ENCODE measurements at regions not wholly inside any gene's neighbourhood (a gene's known extent, or its start where the extent isn't known, plus 50 kb on each side); places are given as distances from the start of the nearest gene placed in this dataset.
A peak's percentile ranks its signal among the peaks of the same experiment; 100 is the strongest.
"Not testable (repeated sequence)": the region's sequence is repeated elsewhere in the genome, so short reads cannot be mapped to it uniquely, and the experiment has no call there.

DNA sequence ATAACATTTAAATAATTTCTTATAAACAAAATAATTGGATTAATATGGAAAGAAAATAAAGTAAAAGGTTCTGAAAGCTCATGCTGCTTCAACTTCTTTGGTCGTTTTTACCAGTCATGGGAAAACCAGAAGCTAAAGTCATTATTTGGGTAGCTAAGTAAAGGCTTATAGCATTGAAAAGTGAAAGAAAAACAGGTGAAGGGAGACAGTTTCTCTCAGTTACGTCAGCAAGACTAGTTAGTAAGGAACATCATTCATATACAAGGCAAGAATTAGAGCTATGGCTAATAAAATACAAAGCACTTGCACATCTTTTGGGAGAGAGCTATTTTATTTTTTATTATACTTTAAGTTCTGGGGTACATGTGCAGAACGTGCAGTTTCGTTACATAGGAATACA is 170.3 kb upstream of the SYT10 start:
- TF ChIP-seq, protein P1, sequence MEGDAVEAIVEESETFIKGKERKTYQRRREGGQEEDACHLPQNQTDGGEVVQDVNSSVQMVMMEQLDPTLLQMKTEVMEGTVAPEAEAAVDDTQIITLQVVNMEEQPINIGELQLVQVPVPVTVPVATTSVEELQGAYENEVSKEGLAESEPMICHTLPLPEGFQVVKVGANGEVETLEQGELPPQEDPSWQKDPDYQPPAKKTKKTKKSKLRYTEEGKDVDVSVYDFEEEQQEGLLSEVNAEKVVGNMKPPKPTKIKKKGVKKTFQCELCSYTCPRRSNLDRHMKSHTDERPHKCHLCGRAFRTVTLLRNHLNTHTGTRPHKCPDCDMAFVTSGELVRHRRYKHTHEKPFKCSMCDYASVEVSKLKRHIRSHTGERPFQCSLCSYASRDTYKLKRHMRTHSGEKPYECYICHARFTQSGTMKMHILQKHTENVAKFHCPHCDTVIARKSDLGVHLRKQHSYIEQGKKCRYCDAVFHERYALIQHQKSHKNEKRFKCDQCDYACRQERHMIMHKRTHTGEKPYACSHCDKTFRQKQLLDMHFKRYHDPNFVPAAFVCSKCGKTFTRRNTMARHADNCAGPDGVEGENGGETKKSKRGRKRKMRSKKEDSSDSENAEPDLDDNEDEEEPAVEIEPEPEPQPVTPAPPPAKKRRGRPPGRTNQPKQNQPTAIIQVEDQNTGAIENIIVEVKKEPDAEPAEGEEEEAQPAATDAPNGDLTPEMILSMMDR (conservative IDR thresholded peaks at IDR 0.05; ENCODE audit: low read depth, low read length), result no peak
- DNase-seq (ENCODE audit: low read depth), result no peak
- H3K4me3 ChIP-seq (ENCODE audit: low read length), result no peak overlapping the region

DNA sequence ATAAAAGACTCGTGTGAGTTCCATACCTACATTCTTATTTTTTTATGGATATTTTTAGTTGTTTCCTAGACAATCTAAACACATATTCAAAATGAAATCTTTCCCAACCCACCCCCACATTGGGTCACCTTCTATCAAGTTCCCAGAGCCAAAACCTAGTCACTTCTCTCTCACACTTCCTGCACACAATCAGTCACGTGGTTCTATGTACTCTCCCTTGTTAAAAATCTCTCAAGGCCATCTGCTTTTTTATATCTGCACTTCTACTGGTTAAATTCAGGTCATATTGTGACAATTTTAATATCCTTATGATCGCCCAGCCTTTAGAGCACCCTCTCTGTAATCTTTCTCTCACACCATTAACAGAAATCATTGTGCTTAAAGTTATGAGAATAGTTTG is 175.0 kb upstream of the SYT10 start:
- H3K4me3 ChIP-seq (ENCODE audit: low read length), result no peak overlapping the region
- TF ChIP-seq, protein P1 (conservative IDR thresholded peaks at IDR 0.05; ENCODE audit: low read depth, low read length), result no peak
- DNase-seq (ENCODE audit: low read depth), result no peak

DNA sequence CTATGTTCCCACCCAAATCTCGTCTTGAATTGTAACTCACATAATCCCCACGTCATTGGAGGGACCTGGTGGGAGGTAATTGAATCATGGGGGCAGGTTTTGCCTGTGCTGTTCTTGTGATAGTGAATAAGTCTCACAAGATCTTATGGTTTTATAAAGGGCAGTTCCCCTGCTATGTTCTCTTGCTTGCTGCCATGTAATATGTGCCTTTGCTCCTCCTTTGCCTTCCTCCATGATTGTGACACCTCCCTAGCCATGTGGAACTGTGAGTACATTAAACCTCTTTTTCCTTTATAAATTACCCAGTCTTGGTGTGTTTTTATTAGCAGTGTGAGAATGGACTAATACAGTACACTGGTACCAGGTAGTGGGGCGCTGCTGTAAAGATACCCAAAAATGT is 177.6 kb upstream of the SYT10 start:
- TF ChIP-seq, protein P1 (conservative IDR thresholded peaks at IDR 0.05; ENCODE audit: low read depth, low read length), result no peak
- no peak overlapping the region for H3K4me3 ChIP-seq (ENCODE audit: low read length)
- DNase-seq (ENCODE audit: low read depth), result no peak

DNA sequence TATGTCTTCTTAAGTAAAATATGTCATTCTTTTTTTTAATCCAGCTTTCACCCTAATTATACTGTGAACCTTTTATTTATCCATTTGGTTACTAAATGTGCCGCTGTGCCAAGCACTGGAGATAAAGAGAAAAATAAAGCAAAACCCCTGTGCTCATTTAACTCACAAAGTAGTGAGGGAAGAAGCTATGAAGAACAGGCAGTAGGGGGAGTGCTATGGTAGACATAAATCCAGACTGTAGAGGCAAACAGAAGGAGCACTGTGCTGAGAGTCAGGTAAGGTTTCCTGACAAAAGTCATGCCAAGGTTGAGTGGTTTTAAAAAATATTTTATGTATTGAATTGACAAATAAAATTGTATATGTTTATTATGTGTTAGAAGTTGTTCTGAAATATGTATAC is 188.5 kb upstream of the SYT10 start:
- TF ChIP-seq, protein P1 (conservative IDR thresholded peaks at IDR 0.05; ENCODE audit: low read depth, low read length), result peak; percentile 30
- H3K4me3 ChIP-seq (ENCODE audit: low read length), result no peak overlapping the region
- DNase-seq (ENCODE audit: low read depth), result no peak

DNA sequence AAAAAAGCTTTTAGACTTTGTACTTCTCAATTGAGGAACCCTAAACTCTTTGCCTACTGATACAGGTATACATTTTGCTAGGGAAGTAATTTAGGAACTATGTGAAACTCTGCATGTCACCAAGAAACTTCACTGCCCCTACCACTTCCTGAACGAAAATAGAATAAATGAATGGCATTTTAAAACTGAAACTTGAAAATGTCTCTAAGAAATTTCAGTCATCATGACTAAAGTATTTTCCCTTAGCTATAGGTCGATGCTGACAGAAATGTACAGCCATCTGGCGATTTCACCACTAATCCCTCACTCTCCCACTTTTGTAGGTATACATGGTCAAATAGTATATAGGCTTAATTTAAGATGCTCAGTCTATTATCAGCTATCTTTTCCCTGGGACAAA is 194.9 kb upstream of the SYT10 start:
- DNase-seq (ENCODE audit: low read depth), result no peak
- H3K4me3 ChIP-seq (ENCODE audit: low read length), result no peak overlapping the region
- TF ChIP-seq, protein P1 (conservative IDR thresholded peaks at IDR 0.05; ENCODE audit: low read depth, low read length), result no peak

DNA sequence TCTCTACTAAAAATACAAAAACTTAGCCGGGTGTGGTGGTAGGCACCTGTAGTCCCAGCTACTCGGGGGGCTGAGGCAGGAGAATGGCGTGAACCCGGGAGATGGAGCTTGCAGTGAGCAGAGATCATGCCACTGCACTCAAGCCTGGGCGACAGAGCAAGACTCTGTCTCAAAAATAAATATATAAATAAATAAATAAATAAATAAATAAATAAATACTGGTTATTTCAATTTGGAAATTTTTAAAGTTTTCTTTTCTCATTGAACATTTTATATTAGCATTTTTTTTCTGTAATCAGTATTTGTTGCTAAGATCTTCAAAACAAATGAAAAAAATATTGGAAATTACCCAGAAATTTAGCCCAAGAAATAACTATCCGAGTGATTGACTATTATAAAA is 197.3 kb upstream of the SYT10 start:
- H3K4me3 ChIP-seq (ENCODE audit: low read length), result not testable (repeated sequence)

DNA sequence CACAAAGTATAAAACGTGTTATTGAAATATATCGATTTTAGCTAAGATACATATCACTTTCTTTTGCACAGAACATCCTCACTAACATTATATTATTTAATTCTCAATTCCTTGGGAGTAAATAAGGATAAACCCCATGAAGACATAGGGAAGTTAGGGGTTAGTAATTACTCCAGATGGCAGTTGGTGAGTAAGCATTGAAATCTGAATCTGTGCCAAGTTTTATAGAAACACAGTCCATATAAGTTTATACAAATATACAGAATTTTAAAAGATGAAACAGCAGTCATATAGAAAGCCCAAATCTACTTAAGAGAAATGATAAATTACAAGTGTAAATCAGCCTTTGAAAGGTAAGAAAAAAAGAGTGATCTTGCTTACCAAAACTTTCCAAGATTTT is 200.4 kb upstream of the SYT10 start:
- DNase-seq (ENCODE audit: low read depth), result no peak
- H3K4me3 ChIP-seq (ENCODE audit: low read length), result no peak overlapping the region
- TF ChIP-seq, protein P1 (conservative IDR thresholded peaks at IDR 0.05; ENCODE audit: low read depth, low read length), result no peak

More for the DNA sequence above, 197.3 kb upstream of the SYT10 start:
- not testable (repeated sequence) for DNase-seq (ENCODE audit: low read depth)

DNA sequence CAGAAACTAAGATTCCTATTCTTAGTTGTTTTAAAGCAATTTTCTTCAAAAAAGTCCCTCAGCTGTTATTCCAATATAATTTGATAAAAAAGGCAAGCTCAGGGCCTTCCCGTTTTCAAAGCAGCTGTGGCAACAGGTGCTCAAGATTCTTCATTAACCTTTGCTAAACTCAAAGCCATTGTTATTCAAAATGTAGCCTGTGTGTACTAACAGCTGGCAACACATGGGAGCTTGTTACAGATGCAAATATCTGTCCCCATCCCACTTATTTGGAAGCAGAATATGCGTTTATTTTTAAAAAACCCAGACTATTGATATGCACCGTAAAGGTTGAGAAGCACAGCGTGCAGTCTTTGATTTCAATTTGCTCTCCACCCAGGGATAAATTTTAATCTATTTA is 210.4 kb upstream of the SYT10 start:
- no peak for DNase-seq (ENCODE audit: low read depth)
- H3K4me3 ChIP-seq (ENCODE audit: low read length), result no peak overlapping the region
- TF ChIP-seq, protein P1 (conservative IDR thresholded peaks at IDR 0.05; ENCODE audit: low read depth, low read length), result no peak
